ENCODE measurements at regions not wholly inside any gene's neighbourhood (a gene's known extent, or its start where the extent isn't known, plus 50 kb on each side); places are given as distances from the start of the nearest gene placed in this dataset.

DNA sequence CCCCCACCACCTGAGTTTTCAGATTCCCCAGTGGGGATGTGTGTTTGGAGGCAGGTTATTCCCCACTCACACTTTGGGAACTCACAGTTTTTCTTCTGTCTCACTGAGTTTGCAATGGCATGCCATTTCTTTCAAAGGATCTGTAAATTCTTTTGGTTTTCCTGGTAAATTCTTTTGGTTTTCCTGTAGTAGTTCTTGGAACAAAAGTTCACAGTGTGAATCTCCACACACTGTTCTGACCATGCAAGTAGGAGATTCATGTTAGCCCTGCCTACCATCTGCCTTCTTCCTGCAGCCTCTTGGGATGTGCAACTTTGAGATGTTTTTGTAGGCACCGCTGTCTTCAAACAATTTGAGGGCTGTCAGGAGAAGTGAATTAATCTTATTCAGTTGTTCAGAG, 165.6 kb upstream of the OGFRL1 start:
- H3K27ac ChIP-seq, result no peak overlapping the region
- DNase-seq, result no peak
- WGBS, 2 donors, result 69 to 82% methylated on average over 1 of the region's 1 CpG
- intact Hi-C loops (cut with DNase I; ENCODE audit: low total_unique reads), result no loop called here
- H3K27me3 ChIP-seq, result no peaks in the 10 kb centered on the region
- no peaks in the 10 kb centered on the region for H3K4me1 ChIP-seq
- no peaks in the 10 kb centered on the region for H3K36me3 ChIP-seq (ENCODE audit: low read depth, missing control alignments)
- H3K9me3 ChIP-seq, result no peaks in the 10 kb centered on the region
- H3K4me3 ChIP-seq, result no peak overlapping the region
- TF ChIP-seq, protein P1, sequence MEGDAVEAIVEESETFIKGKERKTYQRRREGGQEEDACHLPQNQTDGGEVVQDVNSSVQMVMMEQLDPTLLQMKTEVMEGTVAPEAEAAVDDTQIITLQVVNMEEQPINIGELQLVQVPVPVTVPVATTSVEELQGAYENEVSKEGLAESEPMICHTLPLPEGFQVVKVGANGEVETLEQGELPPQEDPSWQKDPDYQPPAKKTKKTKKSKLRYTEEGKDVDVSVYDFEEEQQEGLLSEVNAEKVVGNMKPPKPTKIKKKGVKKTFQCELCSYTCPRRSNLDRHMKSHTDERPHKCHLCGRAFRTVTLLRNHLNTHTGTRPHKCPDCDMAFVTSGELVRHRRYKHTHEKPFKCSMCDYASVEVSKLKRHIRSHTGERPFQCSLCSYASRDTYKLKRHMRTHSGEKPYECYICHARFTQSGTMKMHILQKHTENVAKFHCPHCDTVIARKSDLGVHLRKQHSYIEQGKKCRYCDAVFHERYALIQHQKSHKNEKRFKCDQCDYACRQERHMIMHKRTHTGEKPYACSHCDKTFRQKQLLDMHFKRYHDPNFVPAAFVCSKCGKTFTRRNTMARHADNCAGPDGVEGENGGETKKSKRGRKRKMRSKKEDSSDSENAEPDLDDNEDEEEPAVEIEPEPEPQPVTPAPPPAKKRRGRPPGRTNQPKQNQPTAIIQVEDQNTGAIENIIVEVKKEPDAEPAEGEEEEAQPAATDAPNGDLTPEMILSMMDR (IDR thresholded peaks at IDR 0.05), result no peak
- TF ChIP-seq POLR2A (IDR thresholded peaks at IDR 0.05), result no peak

DNA sequence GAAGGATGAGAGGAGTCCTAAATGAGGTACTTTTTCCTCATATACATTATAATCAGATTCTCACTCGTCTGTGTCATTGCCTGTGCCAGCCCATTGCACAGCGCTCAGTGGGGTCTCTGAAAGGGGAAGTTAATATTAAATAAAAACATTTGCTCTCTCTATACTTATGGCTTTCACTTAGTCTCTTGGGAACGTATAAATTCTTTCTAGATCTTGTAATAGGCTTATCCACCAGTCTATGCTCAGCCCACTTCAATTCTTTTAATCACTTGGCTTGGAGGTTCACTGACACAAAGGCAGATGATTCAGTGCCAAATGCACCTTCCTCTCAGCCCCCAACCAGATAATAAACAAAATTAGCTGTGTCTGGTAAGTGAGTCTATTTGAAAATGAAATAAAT, 164.3 kb upstream of the OGFRL1 start:
- H3K27me3 ChIP-seq, result no peaks in the 10 kb centered on the region
- TF ChIP-seq, protein P1 (IDR thresholded peaks at IDR 0.05), result no peak
- no peak for TF ChIP-seq POLR2A (IDR thresholded peaks at IDR 0.05)
- intact Hi-C loops (cut with DNase I; ENCODE audit: low total_unique reads), result no loop called here
- no peak for DNase-seq
- H3K27ac ChIP-seq, result no peak overlapping the region
- no peak overlapping the region for H3K4me3 ChIP-seq
- no peaks in the 10 kb centered on the region for H3K4me1 ChIP-seq
- H3K9me3 ChIP-seq, result no peaks in the 10 kb centered on the region
- no peaks in the 10 kb centered on the region for H3K36me3 ChIP-seq (ENCODE audit: low read depth, missing control alignments)
- 72 to 75% methylated on average over 3 of the region's 3 CpGs for WGBS, 2 donors

DNA sequence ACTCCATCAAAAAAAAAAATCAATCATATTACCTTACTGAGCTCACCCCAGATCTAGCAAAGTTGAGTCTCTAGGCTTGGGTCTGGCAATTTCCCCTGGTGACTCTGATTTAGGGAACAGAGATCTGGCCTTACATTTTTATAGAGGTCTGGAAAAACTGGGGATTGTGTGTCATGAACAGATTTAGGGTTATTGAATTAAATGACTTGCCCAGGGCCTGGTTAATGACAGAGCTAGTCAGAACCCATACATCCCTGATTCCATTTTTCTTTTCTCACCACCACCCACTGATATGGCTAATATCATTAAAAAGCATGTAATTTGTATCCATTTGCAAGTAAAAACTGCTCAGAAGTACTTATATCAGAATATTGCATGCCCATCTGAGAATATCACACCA, 163.4 kb upstream of the OGFRL1 start:
- Histone ChIP-seq H3K36me3 (ENCODE audit: low read depth, missing control alignments) (no peaks in the 10 kb centered on the region), H3K4me3 (no peak overlapping the region), H3K9me3 (no peaks in the 10 kb centered on the region), H3K27me3 (no peaks in the 10 kb centered on the region), H3K4me1 (no peaks in the 10 kb centered on the region), H3K27ac (no peak overlapping the region)
- no peak for DNase-seq
- no peak for TF ChIP-seq POLR2A (IDR thresholded peaks at IDR 0.05)
- TF ChIP-seq, protein P1 (IDR thresholded peaks at IDR 0.05), result no peak
- intact Hi-C loops (cut with DNase I; ENCODE audit: low total_unique reads), result no loop called here

DNA sequence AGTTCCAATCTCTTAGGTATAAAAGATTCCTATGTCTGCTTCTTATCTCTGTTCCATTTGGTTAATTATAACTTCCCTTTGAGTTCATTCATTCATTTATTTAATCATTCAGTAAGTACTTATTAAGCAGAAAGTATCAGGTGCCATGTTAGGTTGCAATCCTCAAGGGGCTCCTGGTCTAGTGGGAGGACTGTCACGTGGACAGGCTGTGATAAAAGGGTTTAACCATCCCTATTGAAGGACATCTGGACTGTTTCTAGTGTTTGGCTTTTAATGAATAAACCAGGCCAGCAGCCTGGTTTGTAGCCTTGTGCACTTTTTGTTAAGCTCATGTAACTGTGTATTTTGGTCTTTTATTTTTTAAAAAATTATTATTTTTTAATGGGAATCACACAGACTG, 162.1 kb upstream of the OGFRL1 start:
- H3K9me3 ChIP-seq, result no peaks in the 10 kb centered on the region
- no peak for DNase-seq
- 33% methylated on average over 1 of the region's 1 CpG for WGBS, 2 donors
- no peak for TF ChIP-seq POLR2A (IDR thresholded peaks at IDR 0.05)
- TF ChIP-seq, protein P1 (IDR thresholded peaks at IDR 0.05), result no peak
- H3K27ac ChIP-seq, result no peak overlapping the region
- H3K27me3 ChIP-seq, result no peaks in the 10 kb centered on the region
- H3K4me3 ChIP-seq, result no peak overlapping the region
- H3K36me3 ChIP-seq (ENCODE audit: low read depth, missing control alignments), result no peaks in the 10 kb centered on the region
- intact Hi-C loops (cut with DNase I; ENCODE audit: low total_unique reads), result no loop called here
- no peaks in the 10 kb centered on the region for H3K4me1 ChIP-seq

DNA sequence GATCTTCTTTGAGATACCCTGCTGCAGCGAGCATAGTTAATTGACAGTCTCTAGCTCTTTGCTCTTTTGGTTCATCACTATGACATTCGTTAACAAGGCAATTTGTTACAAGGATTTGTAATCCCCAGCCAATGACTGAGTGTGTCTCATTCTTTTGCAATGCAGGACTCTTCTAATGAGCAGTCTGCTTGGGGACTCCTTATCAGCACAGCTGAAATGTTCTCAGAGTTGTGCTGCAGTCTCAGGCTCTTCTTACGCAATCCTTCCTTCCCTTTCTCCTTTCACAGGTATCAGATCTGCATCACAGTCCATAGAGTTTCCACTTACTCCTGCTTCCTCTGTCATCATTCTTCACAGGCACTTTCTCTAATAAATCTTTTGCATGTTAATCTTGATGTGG, 161.2 kb upstream of the OGFRL1 start:
- H3K27me3 ChIP-seq, result no peaks in the 10 kb centered on the region
- intact Hi-C loops (cut with DNase I; ENCODE audit: low total_unique reads), result no loop called here
- no peaks in the 10 kb centered on the region for H3K9me3 ChIP-seq
- no peak for TF ChIP-seq POLR2A (IDR thresholded peaks at IDR 0.05)
- TF ChIP-seq, protein P1 (IDR thresholded peaks at IDR 0.05), result no peak
- H3K4me1 ChIP-seq, result no peaks in the 10 kb centered on the region
- 90 to 93% methylated on average over 3 of the region's 3 CpGs for WGBS, 2 donors
- H3K36me3 ChIP-seq (ENCODE audit: low read depth, missing control alignments), result no peaks in the 10 kb centered on the region
- no peak overlapping the region for H3K4me3 ChIP-seq
- no peak for DNase-seq
- no peak overlapping the region for H3K27ac ChIP-seq

Measured in testis (tissue), 2 donors.